ENCODE measurements at regions not wholly inside any gene's neighbourhood (a gene's known extent, or its start where the extent isn't known, plus 50 kb on each side); places are given as distances from the start of the nearest gene placed in this dataset.
"Not testable (repeated sequence)": the region's sequence is repeated elsewhere in the genome, so short reads cannot be mapped to it uniquely, and the experiment has no call there.

- DNase-seq (ENCODE audit: low read depth); H3K4me3 ChIP-seq (ENCODE audit: control insufficient read depth, low read depth, low read length): not testable (repeated sequence)
Observed at GRCh38 chr9:65566018-65566417, 109.7 kb upstream of the ZNG1E start.

- H3K4me3 ChIP-seq (ENCODE audit: control insufficient read depth, low read depth, low read length); DNase-seq (ENCODE audit: low read depth): not testable (repeated sequence)
Observed at GRCh38 chr9:65519018-65519417, 156.7 kb upstream of the ZNG1E start.

- H3K4me3 ChIP-seq (ENCODE audit: control insufficient read depth, low read depth, low read length), result not testable (repeated sequence)
Observed at GRCh38 chr9:65514465-65514864, 161.3 kb upstream of the ZNG1E start.

GRCh38 chr9:65507897-65508296, 167.8 kb upstream of the ZNG1E start:
- H3K4me3 ChIP-seq (ENCODE audit: control insufficient read depth, low read depth, low read length); DNase-seq (ENCODE audit: low read depth): not testable (repeated sequence)

More at GRCh38 chr9:65514465-65514864, 161.3 kb upstream of the ZNG1E start:
- DNase-seq (ENCODE audit: low read depth), result not testable (repeated sequence)

GRCh38 chr9:65504686-65505085, 171.0 kb upstream of the ZNG1E start:
- DNase-seq (ENCODE audit: low read depth); H3K4me3 ChIP-seq (ENCODE audit: control insufficient read depth, low read depth, low read length): not testable (repeated sequence)

GRCh38 chr9:65503696-65504095, 172.0 kb upstream of the ZNG1E start:
- not testable (repeated sequence) for DNase-seq (ENCODE audit: low read depth); H3K4me3 ChIP-seq (ENCODE audit: control insufficient read depth, low read depth, low read length)

GRCh38 chr9:65482890-65483289, 192.8 kb upstream of the ZNG1E start:
- H3K4me3 ChIP-seq (ENCODE audit: control insufficient read depth, low read depth, low read length); DNase-seq (ENCODE audit: low read depth): not testable (repeated sequence)

GRCh38 chr9:65481291-65481690, 194.4 kb upstream of the ZNG1E start:
- DNase-seq (ENCODE audit: low read depth); H3K4me3 ChIP-seq (ENCODE audit: control insufficient read depth, low read depth, low read length): not testable (repeated sequence)

GRCh38 chr9:65474891-65475290, 189.9 kb upstream of the FOXD4L5 start:
- not testable (repeated sequence) for H3K4me3 ChIP-seq (ENCODE audit: control insufficient read depth, low read depth, low read length); DNase-seq (ENCODE audit: low read depth)

- H3K4me3 ChIP-seq (ENCODE audit: control insufficient read depth, low read depth, low read length); DNase-seq (ENCODE audit: low read depth): not testable (repeated sequence)
Observed at GRCh38 chr9:65473059-65473822, 188.2 kb upstream of the FOXD4L5 start.

- DNase-seq (ENCODE audit: low read depth), result not testable (repeated sequence)
Observed at GRCh38 chr9:65471106-65471505, 186.1 kb upstream of the FOXD4L5 start.

GRCh38 chr9:65466911-65467734, 182.1 kb upstream of the FOXD4L5 start:
- H3K4me3 ChIP-seq (ENCODE audit: control insufficient read depth, low read depth, low read length); DNase-seq (ENCODE audit: low read depth): not testable (repeated sequence)

More at GRCh38 chr9:65471106-65471505, 186.1 kb upstream of the FOXD4L5 start:
- not testable (repeated sequence) for H3K4me3 ChIP-seq (ENCODE audit: control insufficient read depth, low read depth, low read length)

GRCh38 chr9:65465246-65465895, 180.4 kb upstream of the FOXD4L5 start:
- DNase-seq (ENCODE audit: low read depth); H3K4me3 ChIP-seq (ENCODE audit: control insufficient read depth, low read depth, low read length): not testable (repeated sequence)

- H3K4me3 ChIP-seq (ENCODE audit: control insufficient read depth, low read depth, low read length); DNase-seq (ENCODE audit: low read depth): not testable (repeated sequence)
Observed at GRCh38 chr9:65462476-65462875, 177.5 kb upstream of the FOXD4L5 start.

Data from fibroblast of mammary gland (primary cell).